HUES48 (cell line): ENCODE measurements at regions not wholly inside any gene's neighbourhood (a gene's known extent, or its start where the extent isn't known, plus 50 kb on each side); places are given as distances from the start of the nearest gene placed in this dataset.

Experiments used
- H3K27ac ChIP-seq: one replicate; pipeline ENCODE4 v1.7.0; 2013; ENCODE audit warnings: low read depth, low read length, inconsistent platforms
- H3K27me3 ChIP-seq: 2 replicates; pipeline ENCODE4 v1.6.1; 2013; ENCODE audit warnings: mild to moderate bottlenecking, low read length; ENCODE audit not compliant: control insufficient read depth, insufficient read depth
- H3K36me3 ChIP-seq: 2 replicates; pipeline ENCODE4 v1.6.1; 2013; ENCODE audit warnings: low read length; ENCODE audit not compliant: control insufficient read depth, insufficient read depth
- H3K4me1 ChIP-seq: 2 replicates; pipeline ENCODE4 v1.6.1; 2013; ENCODE audit warnings: mild to moderate bottlenecking, low read length; ENCODE audit not compliant: control insufficient read depth, insufficient read depth
- H3K4me3 ChIP-seq: 2 replicates; pipeline ENCODE4 v1.5.1; 2013; ENCODE audit warnings: mild to moderate bottlenecking, low read depth, low read length
- H3K9ac ChIP-seq: 2 replicates; pipeline ENCODE4 v1.6.1; 2013; ENCODE audit warnings: mild to moderate bottlenecking, low read depth, low read length, moderate library complexity
- H3K9me3 ChIP-seq: 2 replicates; pipeline ENCODE4 v1.6.1; 2013; ENCODE audit warnings: low read length; ENCODE audit not compliant: control insufficient read depth, insufficient read depth

- no peak overlapping the region for H3K9ac ChIP-seq
- H3K27me3 ChIP-seq, result no peaks in the 10 kb centered on the region
- no peak overlapping the region for H3K4me3 ChIP-seq
- H3K27ac ChIP-seq, result no peak overlapping the region
- H3K4me1 ChIP-seq, result peaks cover 7% of the 10 kb centered on the region
- H3K36me3 ChIP-seq, result no peaks in the 10 kb centered on the region
- no peaks in the 10 kb centered on the region for H3K9me3 ChIP-seq
Measured at GRCh38 chr11:133669371-133670053, 137.2 kb upstream of the OPCML start.

- Histone ChIP-seq H3K9me3 (no peaks in the 10 kb centered on the region), H3K27me3 (no peaks in the 10 kb centered on the region), H3K27ac (no peak overlapping the region), H3K36me3 (no peaks in the 10 kb centered on the region), H3K9ac (no peak overlapping the region), H3K4me1 (peaks cover 20% of the 10 kb centered on the region), H3K4me3 (no peak overlapping the region)
Measured at GRCh38 chr11:133663135-133663985, 131.1 kb upstream of the OPCML start.

GRCh38 chr11:133661846-133662245 is 129.5 kb upstream of the OPCML start:
- H3K27ac ChIP-seq, result no peak overlapping the region

GRCh38 chr11:133660202-133660568 is 127.9 kb upstream of the OPCML start:
- Histone ChIP-seq H3K4me3 (no peak overlapping the region), H3K4me1 (peaks cover 20% of the 10 kb centered on the region), H3K27ac (no peak overlapping the region), H3K9ac (no peak overlapping the region), H3K9me3 (no peaks in the 10 kb centered on the region), H3K36me3 (no peaks in the 10 kb centered on the region), H3K27me3 (no peaks in the 10 kb centered on the region)

More at GRCh38 chr11:133661846-133662245, 129.5 kb upstream of the OPCML start:
- no peak overlapping the region for H3K9ac ChIP-seq
- no peaks in the 10 kb centered on the region for H3K36me3 ChIP-seq
- H3K4me3 ChIP-seq, result no peak overlapping the region
- H3K27me3 ChIP-seq, result no peaks in the 10 kb centered on the region
- H3K4me1 ChIP-seq, result peaks cover 20% of the 10 kb centered on the region
- H3K9me3 ChIP-seq, result no peaks in the 10 kb centered on the region

GRCh38 chr11:133659538-133660201 is 127.4 kb upstream of the OPCML start:
- H3K9ac ChIP-seq, result no peak overlapping the region
- H3K27ac ChIP-seq, result no peak overlapping the region
- H3K36me3 ChIP-seq, result no peaks in the 10 kb centered on the region
- H3K4me1 ChIP-seq, result peaks cover 21% of the 10 kb centered on the region
- no peaks in the 10 kb centered on the region for H3K27me3 ChIP-seq
- H3K9me3 ChIP-seq, result no peaks in the 10 kb centered on the region
- H3K4me3 ChIP-seq, result no peak overlapping the region

GRCh38 chr11:133657054-133657453 is 124.8 kb upstream of the OPCML start:
- no peaks in the 10 kb centered on the region for H3K36me3 ChIP-seq
- H3K9me3 ChIP-seq, result no peaks in the 10 kb centered on the region
- no peak overlapping the region for H3K4me3 ChIP-seq
- H3K9ac ChIP-seq, result no peak overlapping the region
- H3K4me1 ChIP-seq, result peaks cover 24% of the 10 kb centered on the region
- H3K27me3 ChIP-seq, result no peaks in the 10 kb centered on the region
- no peak overlapping the region for H3K27ac ChIP-seq

- Histone ChIP-seq H3K4me1 (peaks cover 24% of the 10 kb centered on the region), H3K36me3 (no peaks in the 10 kb centered on the region), H3K27me3 (no peaks in the 10 kb centered on the region), H3K4me3 (no peak overlapping the region), H3K9ac (no peak overlapping the region), H3K9me3 (no peaks in the 10 kb centered on the region), H3K27ac (no peak overlapping the region)
Measured at GRCh38 chr11:133656082-133656635, 123.9 kb upstream of the OPCML start.

GRCh38 chr11:133654630-133655212 is 122.4 kb upstream of the OPCML start:
- H3K4me3 ChIP-seq, result no peak overlapping the region
- H3K36me3 ChIP-seq, result no peaks in the 10 kb centered on the region
- peaks cover 10% of the 10 kb centered on the region for H3K4me1 ChIP-seq
- no peaks in the 10 kb centered on the region for H3K9me3 ChIP-seq
- H3K27ac ChIP-seq, result no peak overlapping the region
- no peaks in the 10 kb centered on the region for H3K27me3 ChIP-seq
- H3K9ac ChIP-seq, result no peak overlapping the region

GRCh38 chr11:133653336-133653735 is 121.0 kb upstream of the OPCML start:
- Histone ChIP-seq H3K36me3 (no peaks in the 10 kb centered on the region), H3K27ac (no peak overlapping the region), H3K9me3 (no peaks in the 10 kb centered on the region), H3K9ac (no peak overlapping the region), H3K27me3 (no peaks in the 10 kb centered on the region), H3K4me3 (no peak overlapping the region), H3K4me1 (peaks cover 4% of the 10 kb centered on the region; the same call in 1 of the 2 replicates)

- Histone ChIP-seq H3K9ac (no peak overlapping the region), H3K4me3 (no peak overlapping the region), H3K9me3 (no peaks in the 10 kb centered on the region), H3K27ac (no peak overlapping the region), H3K27me3 (no peaks in the 10 kb centered on the region), H3K4me1 (peaks cover 4% of the 10 kb centered on the region; the same call in 1 of the 2 replicates), H3K36me3 (no peaks in the 10 kb centered on the region)
Measured at GRCh38 chr11:133650082-133650481, 117.8 kb upstream of the OPCML start.
